Activated T-cell treated with anti-CD3 and anti-CD28 coated beads, Interleukin-2, amount 50 U/mL, for 4 hours (primary cell): ENCODE measurements at regions not wholly inside any gene's neighbourhood (a gene's known extent, or its start where the extent isn't known, plus 50 kb on each side); places are given as distances from the start of the nearest gene placed in this dataset.
"Not testable (repeated sequence)": the region's sequence is repeated elsewhere in the genome, so short reads cannot be mapped to it uniquely, and the experiment has no call there.

ENCODE experiments used
- ATAC-seq, 2 donors: fragments of 200-7000 bp; cut with Tn5 transposase; one replicate each; pipeline ENCODE4 v1.10.0; 2021
- DNase-seq: peaks from one replicate; pipeline ENCODE4 v3.0.0-alpha.2; 2020
- H3K27me3 Mint-ChIP-seq: one replicate; pipeline ENCODE4 v1.8.0; 2021; ENCODE audit warnings: low read depth, mixed read lengths
- H3K36me3 Mint-ChIP-seq: one replicate; pipeline ENCODE4 v1.8.0; 2022; ENCODE audit warnings: mixed read lengths; ENCODE audit not compliant: insufficient read depth
- H3K4me1 Mint-ChIP-seq: one replicate; pipeline ENCODE4 v1.8.0; 2021; ENCODE audit warnings: low read depth, mixed read lengths
- H3K4me3 Mint-ChIP-seq: one replicate; pipeline ENCODE4 v1.8.0; 2021; ENCODE audit warnings: mild to moderate bottlenecking, moderate library complexity, mixed read lengths
- H3K9me3 Mint-ChIP-seq: one replicate; pipeline ENCODE4 v1.8.0; 2021; ENCODE audit warnings: mixed read lengths

GRCh38 chr13:32828711-32829110 lies 187.5 kb upstream of the KL start:
- no peaks in the 10 kb centered on the region for H3K4me1 Mint-ChIP-seq
- DNase-seq (no peak), ATAC-seq (no peak)
- no peaks in the 10 kb centered on the region for H3K36me3 Mint-ChIP-seq
- H3K9me3 Mint-ChIP-seq: peaks cover 3% of the 10 kb centered on the region
- no peaks in the 10 kb centered on the region for H3K27me3 Mint-ChIP-seq
- no peak overlapping the region for H3K4me3 Mint-ChIP-seq

GRCh38 chr13:32829269-32829668 lies 187.0 kb upstream of the KL start:
- Mint-ChIP-seq H3K4me3 (no peak overlapping the region), H3K27me3 (no peaks in the 10 kb centered on the region), H3K9me3 (peaks cover 9% of the 10 kb centered on the region), H3K36me3 (no peaks in the 10 kb centered on the region), H3K4me1 (no peaks in the 10 kb centered on the region)
- DNase-seq: no peak
- no peak for ATAC-seq

- ATAC-seq (no peak), DNase-seq (no peak)
- Mint-ChIP-seq H3K9me3 (peaks cover 10% of the 10 kb centered on the region), H3K4me3 (no peak overlapping the region), H3K4me1 (no peaks in the 10 kb centered on the region), H3K27me3 (no peaks in the 10 kb centered on the region), H3K36me3 (no peaks in the 10 kb centered on the region)
Measured at GRCh38 chr13:32829676-32830335, 186.4 kb upstream of the KL start.

GRCh38 chr13:32830336-32831031 lies 185.7 kb upstream of the KL start:
- H3K36me3 Mint-ChIP-seq: no peaks in the 10 kb centered on the region
- no peaks in the 10 kb centered on the region for H3K4me1 Mint-ChIP-seq
- no peak for ATAC-seq

DNA sequence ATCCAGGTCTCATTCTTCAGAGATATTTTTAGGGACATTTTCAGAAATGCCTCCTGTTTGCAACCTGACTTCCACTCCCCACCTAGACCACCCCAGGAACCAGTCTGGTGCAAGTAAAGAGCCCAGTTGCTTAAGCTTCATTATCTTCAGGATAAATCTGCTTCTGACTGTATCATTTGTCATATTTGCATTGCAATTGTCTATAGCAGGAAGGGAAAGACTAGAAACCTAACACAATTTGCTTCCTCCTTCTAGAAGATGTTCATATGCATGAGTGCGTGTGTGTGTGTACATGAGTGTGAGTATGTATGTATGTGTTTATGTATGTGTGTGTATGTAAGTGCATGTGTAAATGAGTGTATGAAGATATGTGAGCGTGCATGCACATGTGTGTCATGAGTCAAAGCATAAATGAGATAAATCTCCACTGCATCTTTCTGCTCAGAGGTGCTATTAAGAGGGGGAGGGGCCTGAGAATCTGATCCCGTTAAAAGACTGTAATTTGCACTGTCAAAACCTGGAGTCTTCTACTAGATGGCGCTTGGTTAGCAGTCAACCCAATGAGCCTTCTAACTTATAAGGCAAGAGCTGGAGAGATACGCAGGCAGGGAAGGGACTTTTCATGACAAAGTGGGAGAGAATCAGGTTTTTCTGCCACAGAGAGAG lies 178.8 kb upstream of the KL start:
- ATAC-seq: no peak

More at GRCh38 chr13:32830336-32831031, 185.7 kb upstream of the KL start:
- Mint-ChIP-seq H3K4me3 (no peak overlapping the region), H3K27me3 (no peaks in the 10 kb centered on the region), H3K9me3 (peaks cover 10% of the 10 kb centered on the region)
- no peak for DNase-seq

DNA sequence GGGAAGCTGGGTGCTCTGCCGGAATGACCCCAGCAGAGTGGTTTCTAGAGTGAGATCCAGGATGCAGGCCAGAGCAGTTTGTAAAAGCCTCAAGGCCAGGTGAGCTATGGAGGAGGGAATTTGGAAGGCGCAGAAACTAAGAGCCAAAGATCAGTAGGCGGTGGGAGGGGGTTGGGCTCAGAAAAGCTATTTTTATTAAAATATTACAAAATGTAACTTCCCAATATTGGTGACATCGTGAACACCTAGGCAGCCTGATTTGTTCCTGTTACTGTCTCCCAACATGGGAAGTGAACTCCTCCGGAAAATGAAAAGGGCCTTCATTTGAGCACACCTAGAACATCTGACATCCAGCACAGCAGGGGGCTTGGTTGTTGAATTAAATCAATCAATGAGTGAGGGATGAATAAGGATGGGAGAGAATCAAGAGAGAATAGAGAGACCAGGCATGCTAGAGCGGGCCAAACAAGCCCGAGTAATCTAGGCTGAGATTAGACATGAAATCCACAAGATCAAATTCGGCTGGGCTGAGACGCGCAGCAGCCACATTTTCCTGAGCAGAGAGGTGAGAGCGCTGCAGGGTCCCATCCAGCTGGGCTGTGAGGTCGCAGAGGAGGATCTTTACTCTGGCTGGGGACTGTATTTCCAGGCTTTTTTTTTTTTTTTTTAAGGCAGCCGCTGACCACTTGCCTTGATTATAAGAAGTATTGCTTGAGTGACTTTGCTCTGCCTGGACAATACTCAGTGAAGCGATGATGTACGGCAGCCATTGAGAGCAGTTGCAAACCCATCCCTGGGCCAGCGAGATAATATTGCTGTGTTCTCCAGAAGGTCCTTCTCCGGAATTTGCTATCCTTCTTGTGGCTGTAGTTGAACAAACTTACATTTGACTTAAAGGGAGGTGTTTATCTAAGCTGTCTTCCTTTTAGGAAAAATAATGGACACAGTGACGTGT lies 178.0 kb upstream of the KL start:
- Mint-ChIP-seq H3K4me1 (peaks cover 7% of the 10 kb centered on the region), H3K27me3 (no peaks in the 10 kb centered on the region), H3K4me3 (no peak overlapping the region), H3K9me3 (peaks cover 17% of the 10 kb centered on the region), H3K36me3 (no peaks in the 10 kb centered on the region)
- no peak for DNase-seq
- ATAC-seq: no peak

More for the DNA sequence above, 178.8 kb upstream of the KL start:
- H3K27me3 Mint-ChIP-seq: no peaks in the 10 kb centered on the region
- H3K36me3 Mint-ChIP-seq: no peaks in the 10 kb centered on the region
- no peak overlapping the region for H3K4me3 Mint-ChIP-seq
- no peak for DNase-seq
- H3K9me3 Mint-ChIP-seq: peaks cover 17% of the 10 kb centered on the region
- peaks cover 7% of the 10 kb centered on the region for H3K4me1 Mint-ChIP-seq

DNA sequence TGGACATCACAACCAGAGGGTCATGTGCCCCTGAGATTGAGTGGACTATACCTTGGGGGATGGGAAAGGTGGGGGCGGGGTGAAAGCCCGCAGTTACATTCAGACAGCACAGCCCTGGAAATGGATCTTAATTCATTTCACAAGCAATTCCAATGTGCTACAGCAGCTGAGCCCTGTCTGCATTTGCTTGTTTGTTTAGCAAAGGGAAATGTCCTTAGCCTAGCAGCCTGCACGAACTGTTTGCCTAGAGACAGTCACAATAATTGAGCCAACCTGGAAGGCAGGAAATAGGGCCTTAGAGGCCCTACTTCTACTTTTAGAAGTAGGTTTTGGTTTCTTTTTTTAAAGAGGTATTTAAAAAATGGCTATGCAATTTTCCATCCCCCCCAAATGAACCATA lies 177.3 kb upstream of the KL start:
- DNase-seq (no peak), ATAC-seq (no peak)
- Mint-ChIP-seq H3K4me3 (no peak overlapping the region), H3K36me3 (no peaks in the 10 kb centered on the region), H3K4me1 (peaks cover 7% of the 10 kb centered on the region), H3K9me3 (peaks cover 11% of the 10 kb centered on the region), H3K27me3 (no peaks in the 10 kb centered on the region)

DNA sequence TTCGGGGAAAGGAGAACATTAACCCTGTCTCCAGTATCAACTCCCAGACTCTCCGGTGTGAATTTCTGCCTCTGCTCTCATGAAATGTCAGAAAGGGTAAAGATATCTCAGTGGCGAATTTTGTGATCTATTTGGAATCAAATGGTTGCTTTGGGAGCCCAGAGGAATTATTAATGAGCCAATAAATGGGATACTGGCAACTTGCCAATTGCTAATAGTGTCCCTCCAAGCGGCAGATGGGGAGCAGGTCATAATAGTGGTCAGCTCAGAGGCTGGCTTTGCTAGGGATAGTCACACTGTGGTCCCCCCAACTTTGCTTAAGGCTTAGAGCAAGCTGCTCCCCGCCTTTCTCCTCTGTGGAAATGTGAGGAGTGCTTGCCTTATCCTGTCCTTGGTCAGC lies 176.1 kb upstream of the KL start:
- ATAC-seq (no peak), DNase-seq (no peak)
- Mint-ChIP-seq H3K9me3 (peaks cover 7% of the 10 kb centered on the region), H3K4me3 (no peak overlapping the region), H3K27me3 (no peaks in the 10 kb centered on the region), H3K36me3 (no peaks in the 10 kb centered on the region), H3K4me1 (peaks cover 7% of the 10 kb centered on the region)

DNA sequence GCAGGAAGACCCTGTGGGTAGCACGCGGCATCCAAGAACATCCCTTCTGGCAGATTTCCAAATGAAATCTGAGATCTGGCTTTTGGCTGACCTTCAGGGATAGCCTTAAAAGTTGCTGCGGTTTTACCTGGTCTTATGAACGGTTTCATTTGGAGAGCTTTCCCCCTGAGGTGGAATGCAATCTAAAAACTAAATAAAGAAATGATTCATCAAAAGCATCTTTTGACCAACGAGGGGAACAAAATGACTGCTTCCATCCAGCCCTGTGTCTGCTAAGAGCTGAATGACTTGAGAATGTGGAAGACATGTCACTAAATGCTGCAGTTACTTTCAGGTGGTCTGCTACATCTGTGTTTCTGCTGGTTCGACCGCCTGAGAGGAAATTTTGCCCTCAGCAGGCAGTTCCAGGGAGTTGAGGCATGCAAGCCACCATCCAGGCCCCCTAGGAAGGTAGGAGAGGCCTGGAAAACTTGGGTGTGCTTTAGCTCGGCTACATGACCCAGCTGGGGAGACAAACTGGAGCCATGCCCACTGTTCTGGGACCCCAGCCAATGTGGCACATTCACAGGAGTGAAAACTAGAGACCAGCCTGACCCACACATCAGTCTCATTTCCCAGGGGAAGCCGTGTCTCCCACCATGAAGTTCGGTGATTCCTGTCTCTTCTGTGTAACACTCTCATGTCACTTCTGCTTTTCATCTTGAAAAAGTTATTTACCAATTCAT lies 175.1 kb upstream of the KL start:
- Mint-ChIP-seq H3K9me3 (no peaks in the 10 kb centered on the region), H3K4me1 (peaks cover 7% of the 10 kb centered on the region), H3K4me3 (no peak overlapping the region), H3K27me3 (no peaks in the 10 kb centered on the region), H3K36me3 (no peaks in the 10 kb centered on the region)
- DNase-seq (no peak), ATAC-seq (no peak)

GRCh38 chr13:32845952-32846950 lies 170.0 kb upstream of the KL start:
- no peaks in the 10 kb centered on the region for H3K4me1 Mint-ChIP-seq
- no peak for DNase-seq
- no peak overlapping the region for H3K4me3 Mint-ChIP-seq
- H3K27me3 Mint-ChIP-seq: peaks cover 3% of the 10 kb centered on the region
- no peaks in the 10 kb centered on the region for H3K36me3 Mint-ChIP-seq
- peak in 1 of 2 donors; percentile 32 for ATAC-seq
- no peaks in the 10 kb centered on the region for H3K9me3 Mint-ChIP-seq

DNA sequence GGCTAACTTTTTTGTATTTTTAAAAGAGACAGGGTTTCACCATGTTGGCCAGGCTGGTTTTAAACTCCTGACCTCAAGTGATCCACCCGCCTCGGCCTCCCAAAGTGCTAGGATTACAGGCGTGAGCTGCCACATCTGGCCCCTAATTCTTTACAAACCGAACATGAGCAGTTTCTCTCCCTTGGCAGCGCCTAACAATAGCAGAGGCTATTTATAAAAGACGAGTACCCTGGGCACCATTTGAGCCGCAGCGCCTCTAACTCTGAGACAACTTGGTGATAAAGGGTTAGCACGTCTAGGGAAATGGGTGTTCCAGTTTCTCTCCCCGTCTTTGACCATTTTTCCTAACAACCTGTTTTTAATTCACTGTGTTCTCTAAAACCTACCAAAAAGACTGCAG lies 168.2 kb upstream of the KL start:
- H3K9me3 Mint-ChIP-seq, DNase-seq, H3K36me3 Mint-ChIP-seq, ATAC-seq, H3K27me3 Mint-ChIP-seq, H3K4me3 Mint-ChIP-seq, H3K4me1 Mint-ChIP-seq: not testable (repeated sequence)

GRCh38 chr13:32849369-32849768 lies 166.9 kb upstream of the KL start:
- DNase-seq (no peak), ATAC-seq (no peak)
- Mint-ChIP-seq H3K4me3 (no peak overlapping the region), H3K4me1 (no peaks in the 10 kb centered on the region), H3K9me3 (no peaks in the 10 kb centered on the region), H3K36me3 (no peaks in the 10 kb centered on the region), H3K27me3 (peaks cover 7% of the 10 kb centered on the region)
